HL-60 (cell line): ENCODE measurements at regions not wholly inside any gene's neighbourhood (a gene's known extent, or its start where the extent isn't known, plus 50 kb on each side); places are given as distances from the start of the nearest gene placed in this dataset.

Source experiments
- GABPA ChIP-seq: IDR thresholded peaks from 2 replicates; pipeline ENCODE4 v1.6.1; 2012; ENCODE audit warnings: low read depth
- POLR2AphosphoS5 ChIP-seq: IDR thresholded peaks from 2 replicates; pipeline ENCODE4 v1.6.1; 2012; ENCODE audit warnings: low read depth
- TF ChIP-seq, protein P1 (sequence below): IDR thresholded peaks from one replicate; pipeline ENCODE4 v1.5.1; 2011; ENCODE audit warnings: low read length, control low read depth, inconsistent platforms; ENCODE audit not compliant: insufficient read depth

DNA sequence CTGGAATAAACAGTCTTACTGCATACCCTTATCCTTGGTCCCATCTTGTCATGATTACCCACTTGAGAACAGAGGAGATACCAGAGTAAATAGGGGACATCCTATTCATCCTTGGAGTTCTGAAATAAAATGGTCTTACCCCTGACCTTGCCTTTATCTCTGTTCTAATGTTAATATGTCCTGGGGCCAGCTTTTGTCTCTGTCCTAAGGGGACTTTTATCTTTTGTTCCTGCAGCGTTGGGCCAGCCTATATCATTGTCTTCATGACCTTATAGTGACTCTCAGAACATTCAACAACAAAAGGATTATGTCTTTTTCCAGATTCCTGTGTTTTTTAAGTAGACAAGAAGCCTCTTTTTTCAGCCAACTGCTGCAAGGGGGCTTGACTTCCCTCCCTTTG is 1057.5 kb downstream of the LRFN5 start:
- TF ChIP-seq POLR2AphosphoS5 (no peak), GABPA (no peak)
- TF ChIP-seq, protein P1, sequence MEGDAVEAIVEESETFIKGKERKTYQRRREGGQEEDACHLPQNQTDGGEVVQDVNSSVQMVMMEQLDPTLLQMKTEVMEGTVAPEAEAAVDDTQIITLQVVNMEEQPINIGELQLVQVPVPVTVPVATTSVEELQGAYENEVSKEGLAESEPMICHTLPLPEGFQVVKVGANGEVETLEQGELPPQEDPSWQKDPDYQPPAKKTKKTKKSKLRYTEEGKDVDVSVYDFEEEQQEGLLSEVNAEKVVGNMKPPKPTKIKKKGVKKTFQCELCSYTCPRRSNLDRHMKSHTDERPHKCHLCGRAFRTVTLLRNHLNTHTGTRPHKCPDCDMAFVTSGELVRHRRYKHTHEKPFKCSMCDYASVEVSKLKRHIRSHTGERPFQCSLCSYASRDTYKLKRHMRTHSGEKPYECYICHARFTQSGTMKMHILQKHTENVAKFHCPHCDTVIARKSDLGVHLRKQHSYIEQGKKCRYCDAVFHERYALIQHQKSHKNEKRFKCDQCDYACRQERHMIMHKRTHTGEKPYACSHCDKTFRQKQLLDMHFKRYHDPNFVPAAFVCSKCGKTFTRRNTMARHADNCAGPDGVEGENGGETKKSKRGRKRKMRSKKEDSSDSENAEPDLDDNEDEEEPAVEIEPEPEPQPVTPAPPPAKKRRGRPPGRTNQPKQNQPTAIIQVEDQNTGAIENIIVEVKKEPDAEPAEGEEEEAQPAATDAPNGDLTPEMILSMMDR: no peak
